ENCODE measurements at regions not wholly inside any gene's neighbourhood (a gene's known extent, or its start where the extent isn't known, plus 50 kb on each side); places are given as distances from the start of the nearest gene placed in this dataset.

- TF ChIP-seq FOXM1 (IDR thresholded peaks at IDR 0.05; ENCODE audit: borderline replicate concordance, low read depth), result no peak
- TF ChIP-seq MAX (IDR thresholded peaks at IDR 0.05), result no peak
- TF ChIP-seq ZBTB7A (IDR thresholded peaks at IDR 0.05; ENCODE audit: low read depth), result no peak
- TF ChIP-seq EGR1 (IDR thresholded peaks at IDR 0.05), result no peak
- no peak for TF ChIP-seq EP300 (IDR thresholded peaks at IDR 0.05; ENCODE audit: borderline replicate concordance)
- TF ChIP-seq REST (IDR thresholded peaks at IDR 0.05; ENCODE audit: low read depth), result no peak
- TF ChIP-seq TEAD4 (IDR thresholded peaks at IDR 0.05), result no peak
- no peak for TF ChIP-seq TAF1 (IDR thresholded peaks at IDR 0.05; ENCODE audit: low read depth)
These were observed 124.3 kb upstream of the CPNE4 start for GRCh38 chr3:132159145-132159544.

All from Ishikawa (cell line).